ENCODE measurements at regions not wholly inside any gene's neighbourhood (a gene's known extent, or its start where the extent isn't known, plus 50 kb on each side); places are given as distances from the start of the nearest gene placed in this dataset.
A peak's percentile ranks its signal among the peaks of the same experiment; 100 is the strongest.

DNA sequence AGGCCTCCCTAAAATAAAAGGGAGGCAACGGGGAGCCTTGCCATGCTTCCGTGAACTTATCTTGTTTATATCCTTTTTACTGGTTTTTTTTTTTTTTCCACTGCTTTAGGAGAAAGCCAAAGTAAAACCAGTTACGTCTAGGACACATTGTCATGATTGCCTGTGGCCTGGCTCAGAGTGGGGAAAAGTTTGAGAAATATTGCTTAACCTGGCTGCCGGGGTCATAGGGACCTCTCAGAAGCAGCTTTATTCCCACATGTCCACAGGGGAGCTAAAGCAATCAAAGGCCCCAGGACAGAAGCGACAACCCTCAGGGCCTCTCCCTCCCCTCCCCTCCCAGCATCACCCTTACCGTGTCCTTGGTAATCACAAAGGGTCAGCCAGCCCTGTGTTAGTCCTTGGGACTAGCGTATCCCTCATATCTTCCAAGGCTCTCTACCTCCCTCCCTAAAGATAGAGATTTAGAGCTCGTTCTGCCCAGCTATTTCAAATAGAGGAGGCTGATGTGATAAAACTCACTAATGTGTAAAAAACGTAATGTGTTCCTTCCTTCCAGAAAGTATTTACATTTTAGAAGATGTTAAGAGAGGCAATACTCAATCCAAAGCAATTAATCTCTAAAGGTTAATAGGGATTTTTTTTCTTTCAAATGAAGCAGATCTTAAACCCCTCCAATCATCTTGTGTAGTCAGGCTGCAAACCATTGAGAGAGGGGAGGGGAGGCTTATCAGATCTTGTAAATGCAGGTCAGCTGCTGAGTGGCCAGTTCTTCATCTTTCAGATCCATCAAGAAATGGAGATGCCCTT, 64.8 kb upstream of the PRKAR2B start:
- DNase-seq (ENCODE audit: low spot score) = peak; percentile 19
- no peaks in the 10 kb centered on the region for H3K9me3 Mint-ChIP-seq
- peaks cover 15% of the 10 kb centered on the region for H3K27me3 Mint-ChIP-seq (ENCODE audit: low read depth)
- ATAC-seq = peak; percentile 84
- TF ChIP-seq AR (CRISPR knock-in tag; IDR thresholded peaks at IDR 0.05) = no peak
- TF ChIP-seq USF2 (CRISPR knock-in tag; IDR thresholded peaks at IDR 0.05) = no peak
- TF ChIP-seq ZNF232 (CRISPR knock-in tag; IDR thresholded peaks at IDR 0.05) = no peak
- TF ChIP-seq NFATC4 (CRISPR knock-in tag; IDR thresholded peaks at IDR 0.05) = no peak
- TF ChIP-seq, protein P1, sequence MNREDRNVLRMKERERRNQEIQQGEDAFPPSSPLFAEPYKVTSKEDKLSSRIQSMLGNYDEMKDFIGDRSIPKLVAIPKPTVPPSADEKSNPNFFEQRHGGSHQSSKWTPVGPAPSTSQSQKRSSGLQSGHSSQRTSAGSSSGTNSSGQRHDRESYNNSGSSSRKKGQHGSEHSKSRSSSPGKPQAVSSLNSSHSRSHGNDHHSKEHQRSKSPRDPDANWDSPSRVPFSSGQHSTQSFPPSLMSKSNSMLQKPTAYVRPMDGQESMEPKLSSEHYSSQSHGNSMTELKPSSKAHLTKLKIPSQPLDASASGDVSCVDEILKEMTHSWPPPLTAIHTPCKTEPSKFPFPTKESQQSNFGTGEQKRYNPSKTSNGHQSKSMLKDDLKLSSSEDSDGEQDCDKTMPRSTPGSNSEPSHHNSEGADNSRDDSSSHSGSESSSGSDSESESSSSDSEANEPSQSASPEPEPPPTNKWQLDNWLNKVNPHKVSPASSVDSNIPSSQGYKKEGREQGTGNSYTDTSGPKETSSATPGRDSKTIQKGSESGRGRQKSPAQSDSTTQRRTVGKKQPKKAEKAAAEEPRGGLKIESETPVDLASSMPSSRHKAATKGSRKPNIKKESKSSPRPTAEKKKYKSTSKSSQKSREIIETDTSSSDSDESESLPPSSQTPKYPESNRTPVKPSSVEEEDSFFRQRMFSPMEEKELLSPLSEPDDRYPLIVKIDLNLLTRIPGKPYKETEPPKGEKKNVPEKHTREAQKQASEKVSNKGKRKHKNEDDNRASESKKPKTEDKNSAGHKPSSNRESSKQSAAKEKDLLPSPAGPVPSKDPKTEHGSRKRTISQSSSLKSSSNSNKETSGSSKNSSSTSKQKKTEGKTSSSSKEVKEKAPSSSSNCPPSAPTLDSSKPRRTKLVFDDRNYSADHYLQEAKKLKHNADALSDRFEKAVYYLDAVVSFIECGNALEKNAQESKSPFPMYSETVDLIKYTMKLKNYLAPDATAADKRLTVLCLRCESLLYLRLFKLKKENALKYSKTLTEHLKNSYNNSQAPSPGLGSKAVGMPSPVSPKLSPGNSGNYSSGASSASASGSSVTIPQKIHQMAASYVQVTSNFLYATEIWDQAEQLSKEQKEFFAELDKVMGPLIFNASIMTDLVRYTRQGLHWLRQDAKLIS (CRISPR knock-in tag; IDR thresholded peaks at IDR 0.05; ENCODE audit: borderline replicate concordance) = no peak
- TF ChIP-seq E2F5 (CRISPR knock-in tag; IDR thresholded peaks at IDR 0.05) = no peak
- TF ChIP-seq, protein P2, sequence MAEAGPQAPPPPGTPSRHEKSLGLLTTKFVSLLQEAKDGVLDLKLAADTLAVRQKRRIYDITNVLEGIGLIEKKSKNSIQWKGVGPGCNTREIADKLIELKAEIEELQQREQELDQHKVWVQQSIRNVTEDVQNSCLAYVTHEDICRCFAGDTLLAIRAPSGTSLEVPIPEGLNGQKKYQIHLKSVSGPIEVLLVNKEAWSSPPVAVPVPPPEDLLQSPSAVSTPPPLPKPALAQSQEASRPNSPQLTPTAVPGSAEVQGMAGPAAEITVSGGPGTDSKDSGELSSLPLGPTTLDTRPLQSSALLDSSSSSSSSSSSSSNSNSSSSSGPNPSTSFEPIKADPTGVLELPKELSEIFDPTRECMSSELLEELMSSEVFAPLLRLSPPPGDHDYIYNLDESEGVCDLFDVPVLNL (CRISPR knock-in tag; IDR thresholded peaks at IDR 0.05; ENCODE audit: borderline replicate concordance, low read depth) = no peak
- TF ChIP-seq ATF3 (CRISPR knock-in tag; conservative IDR thresholded peaks at IDR 0.05) = no peak
- TF ChIP-seq RELA (CRISPR knock-in tag; IDR thresholded peaks at IDR 0.05; ENCODE audit: borderline replicate concordance) = no peak
- TF ChIP-seq EMX1 (CRISPR knock-in tag; IDR thresholded peaks at IDR 0.05) = no peak
- TF ChIP-seq FOXP4 (CRISPR knock-in tag; IDR thresholded peaks at IDR 0.05) = no peak
- TF ChIP-seq, protein P3, sequence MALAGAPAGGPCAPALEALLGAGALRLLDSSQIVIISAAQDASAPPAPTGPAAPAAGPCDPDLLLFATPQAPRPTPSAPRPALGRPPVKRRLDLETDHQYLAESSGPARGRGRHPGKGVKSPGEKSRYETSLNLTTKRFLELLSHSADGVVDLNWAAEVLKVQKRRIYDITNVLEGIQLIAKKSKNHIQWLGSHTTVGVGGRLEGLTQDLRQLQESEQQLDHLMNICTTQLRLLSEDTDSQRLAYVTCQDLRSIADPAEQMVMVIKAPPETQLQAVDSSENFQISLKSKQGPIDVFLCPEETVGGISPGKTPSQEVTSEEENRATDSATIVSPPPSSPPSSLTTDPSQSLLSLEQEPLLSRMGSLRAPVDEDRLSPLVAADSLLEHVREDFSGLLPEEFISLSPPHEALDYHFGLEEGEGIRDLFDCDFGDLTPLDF (CRISPR knock-in tag; IDR thresholded peaks at IDR 0.05) = no peak
- no peak for TF ChIP-seq CREM (CRISPR knock-in tag; IDR thresholded peaks at IDR 0.05)
- TF ChIP-seq CREB1 (CRISPR knock-in tag; IDR thresholded peaks at IDR 0.05) = no peak
- H3K4me1 Mint-ChIP-seq = peaks cover 21% of the 10 kb centered on the region
- CTCF ChIA-PET = interaction anchor here (0.6 to 1.6 kb wide), 5 partner anchors 20 to 170 kb away, joined by 3 to 5 read pairs (median 3); no protein-coding TSS in a partner anchor
- no peaks in the 10 kb centered on the region for H3K36me3 Mint-ChIP-seq
- H3K27ac Mint-ChIP-seq = no peak overlapping the region
- POLR2A ChIA-PET = no interaction called here
- no peak overlapping the region for H3K4me3 Mint-ChIP-seq
